ENCODE measurements at regions not wholly inside any gene's neighbourhood (a gene's known extent, or its start where the extent isn't known, plus 50 kb on each side); places are given as distances from the start of the nearest gene placed in this dataset.

DNA sequence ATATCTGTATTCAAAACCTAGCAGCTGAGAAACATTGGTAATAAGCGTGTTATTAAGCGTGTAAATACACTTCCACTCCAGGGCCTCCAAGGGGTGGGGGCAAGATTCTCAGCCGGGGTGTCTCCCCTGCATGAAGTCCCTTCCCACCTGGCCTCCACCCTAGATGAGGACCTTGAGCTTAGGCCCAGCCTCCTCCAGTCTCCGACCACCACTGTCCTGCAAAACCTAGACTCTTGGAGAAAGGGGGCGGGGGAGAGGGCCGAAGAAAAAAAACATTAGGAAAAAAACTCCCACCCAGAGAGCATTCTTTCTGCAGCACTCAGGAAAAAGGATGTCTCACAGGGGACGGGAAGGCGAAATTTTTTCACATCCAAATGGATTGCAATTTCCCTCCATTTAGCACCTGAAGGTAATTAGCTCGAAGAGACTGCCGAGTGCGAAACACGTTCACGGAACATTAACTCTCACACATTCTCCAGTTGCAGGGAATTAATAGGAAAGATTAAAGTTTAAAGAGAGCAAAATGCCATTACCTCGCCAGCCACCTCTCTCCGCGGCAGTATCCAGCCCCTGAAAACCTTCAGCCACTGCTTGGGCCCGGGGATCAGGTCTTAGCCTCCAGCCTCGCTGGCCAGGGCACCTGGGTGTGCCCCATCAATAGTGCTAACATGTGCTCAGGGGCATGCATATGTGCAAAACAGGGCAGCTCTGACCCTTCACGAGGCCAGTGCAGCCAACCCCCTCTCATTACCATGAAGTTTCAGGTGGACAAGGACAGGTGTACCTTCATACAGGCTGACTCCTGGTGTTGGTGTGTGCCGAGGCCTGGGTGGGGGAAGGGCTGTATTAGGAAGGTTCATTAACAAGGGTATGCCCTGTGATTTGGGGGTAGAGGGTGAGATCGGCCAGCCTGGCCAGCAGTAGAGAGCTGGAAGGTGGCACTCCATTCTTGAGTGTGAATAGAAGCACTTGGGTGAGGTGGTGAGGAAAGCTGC is 77.2 kb downstream of the HIF1AN start:
- DNase-seq = no peak
- no peak overlapping the region for H3K4me3 Mint-ChIP-seq
- no peaks in the 10 kb centered on the region for H3K4me1 Mint-ChIP-seq
- H3K9me3 Mint-ChIP-seq (ENCODE audit: low read depth) = no peaks in the 10 kb centered on the region
- H3K27me3 Mint-ChIP-seq = peaks cover 40% of the 10 kb centered on the region
- intact Hi-C loops (cut with DNase I, micrococcal nuclease) = no loop called here
- ATAC-seq = no peak
- H3K36me3 Mint-ChIP-seq (ENCODE audit: low read depth) = no peaks in the 10 kb centered on the region
- ChIA-PET POLR2A (no interaction called here), CTCF (interaction anchor here (0.8 to 1.0 kb wide), 2 partner anchors 13 to 124 kb away, joined by 3 read pairs; no protein-coding TSS in a partner anchor)
- no peak overlapping the region for H3K27ac Mint-ChIP-seq

GRCh38 chr10:100613846-100614245 is 78.1 kb downstream of the HIF1AN start:
- H3K27ac Mint-ChIP-seq = no peak overlapping the region
- no peak for ATAC-seq
- DNase-seq = no peak
- no peaks in the 10 kb centered on the region for H3K4me1 Mint-ChIP-seq
- no peaks in the 10 kb centered on the region for H3K9me3 Mint-ChIP-seq (ENCODE audit: low read depth)
- no peaks in the 10 kb centered on the region for H3K36me3 Mint-ChIP-seq (ENCODE audit: low read depth)
- CTCF ChIA-PET = interaction anchor here (0.8 kb wide), 1 partner anchor 125 kb away, joined by 3 read pairs; no protein-coding TSS in a partner anchor
- peaks cover 41% of the 10 kb centered on the region for H3K27me3 Mint-ChIP-seq
- POLR2A ChIA-PET = no interaction called here
- intact Hi-C loops (cut with DNase I, micrococcal nuclease) = no loop called here
- no peak overlapping the region for H3K4me3 Mint-ChIP-seq

GRCh38 chr10:100614429-100615095 is 78.8 kb downstream of the HIF1AN start:
- Mint-ChIP-seq H3K27ac (no peak overlapping the region), H3K9me3 (ENCODE audit: low read depth) (no peaks in the 10 kb centered on the region), H3K36me3 (ENCODE audit: low read depth) (no peaks in the 10 kb centered on the region), H3K27me3 (peaks cover 46% of the 10 kb centered on the region), H3K4me1 (no peaks in the 10 kb centered on the region), H3K4me3 (no peak overlapping the region)
- ChIA-PET POLR2A (no interaction called here), CTCF (no interaction called here)
- intact Hi-C loops (cut with DNase I, micrococcal nuclease) = no loop called here
- ATAC-seq (no peak), DNase-seq (no peak)

DNA sequence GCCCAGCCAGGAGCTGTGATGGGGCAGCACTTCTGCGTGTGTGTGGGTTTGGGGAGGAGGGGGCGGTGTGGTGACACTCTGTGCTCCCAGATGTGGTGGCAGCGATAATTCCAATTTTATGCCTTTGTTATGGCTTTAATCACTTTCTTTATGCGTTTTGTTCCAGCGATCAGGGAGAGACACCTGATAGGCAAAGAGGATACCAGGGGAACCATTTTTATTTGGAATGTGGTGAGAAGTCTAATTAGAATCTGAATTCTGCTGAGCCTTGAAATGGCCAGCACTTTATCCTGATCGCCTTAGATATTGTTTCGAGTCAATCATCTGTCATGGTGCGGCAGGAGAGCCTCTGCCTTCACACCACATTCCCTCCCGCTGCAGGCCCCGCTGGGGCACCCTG is 79.5 kb downstream of the HIF1AN start:
- no peaks in the 10 kb centered on the region for H3K36me3 Mint-ChIP-seq (ENCODE audit: low read depth)
- ChIA-PET POLR2A (no interaction called here), CTCF (interaction anchor here (0.5 kb wide), 1 partner anchor 181 kb away, joined by 5 read pairs; no protein-coding TSS in a partner anchor)
- no peak overlapping the region for H3K4me3 Mint-ChIP-seq
- no peak overlapping the region for H3K27ac Mint-ChIP-seq
- ATAC-seq (no peak), DNase-seq (no peak)
- intact Hi-C loops (cut with DNase I, micrococcal nuclease) = no loop called here
- H3K4me1 Mint-ChIP-seq = no peaks in the 10 kb centered on the region
- no peaks in the 10 kb centered on the region for H3K9me3 Mint-ChIP-seq (ENCODE audit: low read depth)
- H3K27me3 Mint-ChIP-seq = peaks cover 50% of the 10 kb centered on the region

DNA sequence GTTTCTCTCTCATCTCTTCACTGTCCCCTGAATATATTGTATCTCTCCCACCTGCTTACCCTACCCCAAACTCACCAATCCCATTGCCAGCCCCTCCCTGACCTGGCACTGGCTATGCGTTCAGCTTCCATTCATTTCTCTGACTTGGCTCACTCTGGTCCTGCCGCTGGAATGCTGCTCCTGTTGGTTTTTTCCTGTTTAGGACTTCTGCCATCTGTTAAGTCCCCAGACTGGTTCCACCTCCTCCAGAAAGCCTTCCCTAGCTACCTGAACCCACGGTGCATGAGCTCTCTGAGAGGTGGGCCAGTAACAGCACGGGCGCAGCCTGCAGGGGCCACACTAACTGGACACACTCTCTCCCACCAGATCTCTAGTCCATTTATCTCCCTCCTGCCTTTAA is 80.2 kb downstream of the HIF1AN start:
- no peaks in the 10 kb centered on the region for H3K4me1 Mint-ChIP-seq
- peaks cover 53% of the 10 kb centered on the region for H3K27me3 Mint-ChIP-seq
- H3K4me3 Mint-ChIP-seq = no peak overlapping the region
- ATAC-seq (no peak), DNase-seq (no peak)
- intact Hi-C loops (cut with DNase I, micrococcal nuclease) = no loop called here
- CTCF ChIA-PET = interaction anchor here (0.5 kb wide), 1 partner anchor 182 kb away, joined by 5 read pairs; no protein-coding TSS in a partner anchor
- no peak overlapping the region for H3K27ac Mint-ChIP-seq
- no peaks in the 10 kb centered on the region for H3K36me3 Mint-ChIP-seq (ENCODE audit: low read depth)
- POLR2A ChIA-PET = no interaction called here
- H3K9me3 Mint-ChIP-seq (ENCODE audit: low read depth) = no peaks in the 10 kb centered on the region

- intact Hi-C loops (cut with DNase I, micrococcal nuclease) = no loop called here
- Mint-ChIP-seq H3K4me3 (no peak overlapping the region), H3K4me1 (no peaks in the 10 kb centered on the region), H3K36me3 (ENCODE audit: low read depth) (no peaks in the 10 kb centered on the region), H3K27me3 (peaks cover 58% of the 10 kb centered on the region), H3K9me3 (ENCODE audit: low read depth) (no peaks in the 10 kb centered on the region), H3K27ac (no peak overlapping the region)
- ATAC-seq (no peak), DNase-seq (no peak)
- CTCF ChIA-PET = no interaction called here
- POLR2A ChIA-PET = no interaction called here
These were observed 82.4 kb downstream of the HIF1AN start for GRCh38 chr10:100618091-100618615.

- DNase-seq (no peak), ATAC-seq (no peak)
- no peaks in the 10 kb centered on the region for H3K4me1 Mint-ChIP-seq
- H3K27me3 Mint-ChIP-seq = peaks cover 56% of the 10 kb centered on the region
- intact Hi-C loops (cut with DNase I, micrococcal nuclease) = no loop called here
- no peaks in the 10 kb centered on the region for H3K36me3 Mint-ChIP-seq (ENCODE audit: low read depth)
- ChIA-PET POLR2A (no interaction called here), CTCF (interaction anchor here (0.7 to 1.4 kb wide), 2 partner anchors 18 to 308 kb away, joined by 3 read pairs; no protein-coding TSS in a partner anchor)
- no peak overlapping the region for H3K4me3 Mint-ChIP-seq
- H3K9me3 Mint-ChIP-seq (ENCODE audit: low read depth) = no peaks in the 10 kb centered on the region
- no peak overlapping the region for H3K27ac Mint-ChIP-seq
These were observed 83.0 kb downstream of the HIF1AN start for GRCh38 chr10:100618632-100619255.

DNA sequence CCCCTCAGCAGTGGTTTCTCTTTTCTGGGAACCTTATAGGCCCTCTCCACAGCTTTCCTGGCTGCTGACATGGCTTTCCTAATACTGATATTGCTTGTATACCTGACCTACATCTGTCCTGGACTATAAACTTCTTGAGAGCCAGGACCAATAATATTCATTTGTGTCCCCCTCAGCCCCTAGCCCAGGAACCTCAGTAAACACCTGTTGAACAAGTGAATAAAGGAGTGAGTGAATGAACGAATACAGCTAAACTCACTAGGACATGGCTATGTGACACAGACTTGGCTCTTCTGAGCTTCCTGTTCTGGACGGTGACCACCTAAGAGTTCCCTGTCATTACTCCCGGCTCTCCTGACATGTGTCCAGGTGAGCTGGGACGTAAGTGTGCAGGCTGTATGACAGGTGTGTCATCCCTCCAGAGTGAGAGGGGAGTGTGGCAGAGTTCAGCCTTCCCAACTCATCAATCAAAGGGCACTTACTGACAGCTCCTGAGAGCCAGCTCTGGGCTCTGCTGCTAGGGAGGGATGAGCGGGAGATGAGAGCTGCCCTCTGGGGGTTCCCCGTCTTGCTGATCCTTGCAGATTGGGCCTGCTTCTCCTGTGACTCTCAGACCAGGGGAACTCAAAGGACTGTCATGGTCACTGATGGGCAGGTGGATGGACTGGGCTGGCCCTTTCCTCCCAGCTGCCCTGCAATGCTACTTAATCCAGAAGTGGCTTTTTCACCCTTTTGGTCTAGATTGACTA is 84.5 kb downstream of the HIF1AN start:
- DNase-seq = no peak
- Mint-ChIP-seq H3K4me3 (no peak overlapping the region), H3K27ac (no peak overlapping the region), H3K9me3 (ENCODE audit: low read depth) (no peaks in the 10 kb centered on the region), H3K4me1 (no peaks in the 10 kb centered on the region), H3K27me3 (peaks cover 52% of the 10 kb centered on the region), H3K36me3 (ENCODE audit: low read depth) (no peaks in the 10 kb centered on the region)
- intact Hi-C loops (cut with DNase I, micrococcal nuclease) = no loop called here
- CTCF ChIA-PET = interaction anchor here (0.6 to 1.9 kb wide), 5 partner anchors 13 to 1038 kb away, joined by 3 to 5 read pairs (median 3); no protein-coding TSS in a partner anchor
- ATAC-seq = no peak
- POLR2A ChIA-PET = interaction anchor here (0.6 kb wide), 1 partner anchor 391 kb away, joined by 4 read pairs; the partner anchor contains the start of gene CHUK

- ChIA-PET CTCF (interaction anchor here (0.6 to 1.9 kb wide), 4 partner anchors 14 to 455 kb away, joined by 3 to 5 read pairs (median 3); no protein-coding TSS in a partner anchor), POLR2A (no interaction called here)
These were observed 85.8 kb downstream of the HIF1AN start for GRCh38 chr10:100621360-100622205.

DNA sequence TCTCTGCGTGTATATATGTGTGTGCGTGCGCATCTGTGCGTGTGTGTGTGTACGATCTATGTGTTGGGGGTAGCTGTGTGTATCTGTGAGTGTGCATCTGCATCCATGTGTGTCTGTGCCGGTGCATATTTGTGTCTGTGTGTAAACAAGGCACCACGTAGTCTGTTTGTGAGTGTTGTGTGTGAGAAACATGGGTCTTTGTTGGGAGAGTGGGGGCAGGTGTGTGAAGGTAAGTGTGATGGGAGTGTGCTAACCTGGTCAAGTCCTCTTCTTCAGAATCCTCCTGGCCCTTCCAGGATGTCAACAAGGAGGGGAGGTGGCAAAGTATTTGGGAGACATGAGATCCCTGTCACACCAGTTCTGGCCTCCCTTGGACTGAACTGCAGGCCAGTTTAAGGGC is 87.2 kb downstream of the HIF1AN start:
- Mint-ChIP-seq H3K9me3 (ENCODE audit: low read depth) (no peaks in the 10 kb centered on the region), H3K27me3 (peaks cover 47% of the 10 kb centered on the region), H3K4me3 (no peak overlapping the region), H3K27ac (no peak overlapping the region), H3K36me3 (ENCODE audit: low read depth) (no peaks in the 10 kb centered on the region), H3K4me1 (no peaks in the 10 kb centered on the region)
- POLR2A ChIA-PET = no interaction called here
- ATAC-seq (no peak), DNase-seq (no peak)
- CTCF ChIA-PET = no interaction called here
- intact Hi-C loops (cut with DNase I, micrococcal nuclease) = no loop called here

More at GRCh38 chr10:100621360-100622205, 85.8 kb downstream of the HIF1AN start:
- Mint-ChIP-seq H3K9me3 (ENCODE audit: low read depth) (no peaks in the 10 kb centered on the region), H3K4me3 (peak overlapping the region; percentile 34), H3K27ac (no peak overlapping the region), H3K36me3 (ENCODE audit: low read depth) (no peaks in the 10 kb centered on the region), H3K4me1 (no peaks in the 10 kb centered on the region), H3K27me3 (peaks cover 52% of the 10 kb centered on the region)
- peak; percentile 57 for DNase-seq
- intact Hi-C loops (cut with DNase I, micrococcal nuclease) = no loop called here
- ATAC-seq = no peak

Data from activated CD4-positive, alpha-beta T cell treated with anti-CD3 and anti-CD28 coated beads for 36 hours (primary cell).